ENCODE measurements at regions not wholly inside any gene's neighbourhood (a gene's known extent, or its start where the extent isn't known, plus 50 kb on each side); places are given as distances from the start of the nearest gene placed in this dataset.

- Histone ChIP-seq H3K27me3 (peaks cover 0 to 4% of the 10 kb centered on the region in 2 donors), H3K4me3 (no peak overlapping the region), H3K4me1 (no peaks in the 10 kb centered on the region), H3K27ac (no peak overlapping the region), H3K9me3 (no peaks in the 10 kb centered on the region), H3K36me3 (no peaks in the 10 kb centered on the region)
- intact Hi-C loops (cut with DNase I), result no loop called here
- no peak for ATAC-seq
- TF ChIP-seq CTCF (IDR thresholded peaks at IDR 0.05) (no peak), POLR2A (IDR thresholded peaks at IDR 0.05) (no peak)
- DNase-seq, result no peak
- 61% methylated on average over 5 of the region's 5 CpGs for WGBS (ENCODE audit: insufficient coverage, low coverage, low lambda C conversion rate, missing lambda C conversion rate)
Observed at GRCh38 chr20:43786885-43787284, 60.1 kb upstream of the GTSF1L start.

- Histone ChIP-seq H3K27ac (no peak overlapping the region), H3K27me3 (no peaks in the 10 kb centered on the region), H3K9me3 (no peaks in the 10 kb centered on the region), H3K4me1 (no peaks in the 10 kb centered on the region), H3K36me3 (no peaks in the 10 kb centered on the region), H3K4me3 (no peak overlapping the region)
- 40% methylated on average over 2 of the region's 3 CpGs for WGBS (ENCODE audit: insufficient coverage, low coverage, low lambda C conversion rate, missing lambda C conversion rate)
- ATAC-seq (no peak), DNase-seq (no peak)
- intact Hi-C loops (cut with DNase I), result no loop called here
- TF ChIP-seq CTCF (IDR thresholded peaks at IDR 0.05) (no peak), POLR2A (IDR thresholded peaks at IDR 0.05) (no peak)
Observed at GRCh38 chr20:43781215-43781614, 54.4 kb upstream of the GTSF1L start.

GRCh38 chr20:43778375-43778774, 51.6 kb upstream of the GTSF1L start:
- no peak for TF ChIP-seq CTCF (IDR thresholded peaks at IDR 0.05)
- no peak for TF ChIP-seq POLR2A (IDR thresholded peaks at IDR 0.05)
- WGBS (ENCODE audit: insufficient coverage, low coverage, low lambda C conversion rate, missing lambda C conversion rate), result 51% methylated on average over 2 of the region's 2 CpGs
- H3K27ac ChIP-seq, result no peak overlapping the region
- no peaks in the 10 kb centered on the region for H3K36me3 ChIP-seq
- no peak overlapping the region for H3K4me3 ChIP-seq
- DNase-seq (peak in 1 of 3 donors; percentile 6), ATAC-seq (no peak)
- no peaks in the 10 kb centered on the region for H3K4me1 ChIP-seq
- H3K27me3 ChIP-seq, result no peaks in the 10 kb centered on the region
- no peaks in the 10 kb centered on the region for H3K9me3 ChIP-seq
- intact Hi-C loops (cut with DNase I), result no loop called here

GRCh38 chr20:43776691-43777090, 49.9 kb upstream of the GTSF1L start:
- ATAC-seq (no peak), DNase-seq (peak in 1 of 3 donors; percentile 15)
- H3K27me3 ChIP-seq, result no peaks in the 10 kb centered on the region
- TF ChIP-seq CTCF (IDR thresholded peaks at IDR 0.05) (no peak), POLR2A (IDR thresholded peaks at IDR 0.05) (no peak)
- no peaks in the 10 kb centered on the region for H3K4me1 ChIP-seq
- intact Hi-C loops (cut with DNase I), result no loop called here
- H3K36me3 ChIP-seq, result no peaks in the 10 kb centered on the region
- WGBS (ENCODE audit: insufficient coverage, low coverage, low lambda C conversion rate, missing lambda C conversion rate), result 80% methylated on average over 1 of the region's 1 CpG
- no peak overlapping the region for H3K4me3 ChIP-seq
- no peak overlapping the region for H3K27ac ChIP-seq
- no peaks in the 10 kb centered on the region for H3K9me3 ChIP-seq

Small RNAs in the stretch of these regions (small RNA-seq; reads per million reads assigned to genes)
- gene RNU6-639P, result 0 reads per million in 2 experiments

Measured in right lobe of liver (tissue), 6 donors.